CD4-positive, alpha-beta T cell treated with Interleukin-10 for 1 hour (primary cell): ENCODE measurements at regions not wholly inside any gene's neighbourhood (a gene's known extent, or its start where the extent isn't known, plus 50 kb on each side); places are given as distances from the start of the nearest gene placed in this dataset.

ENCODE experiments used
- DNase-seq: peaks from one replicate; pipeline ENCODE4 v3.0.0-alpha.2; 2020

DNA sequence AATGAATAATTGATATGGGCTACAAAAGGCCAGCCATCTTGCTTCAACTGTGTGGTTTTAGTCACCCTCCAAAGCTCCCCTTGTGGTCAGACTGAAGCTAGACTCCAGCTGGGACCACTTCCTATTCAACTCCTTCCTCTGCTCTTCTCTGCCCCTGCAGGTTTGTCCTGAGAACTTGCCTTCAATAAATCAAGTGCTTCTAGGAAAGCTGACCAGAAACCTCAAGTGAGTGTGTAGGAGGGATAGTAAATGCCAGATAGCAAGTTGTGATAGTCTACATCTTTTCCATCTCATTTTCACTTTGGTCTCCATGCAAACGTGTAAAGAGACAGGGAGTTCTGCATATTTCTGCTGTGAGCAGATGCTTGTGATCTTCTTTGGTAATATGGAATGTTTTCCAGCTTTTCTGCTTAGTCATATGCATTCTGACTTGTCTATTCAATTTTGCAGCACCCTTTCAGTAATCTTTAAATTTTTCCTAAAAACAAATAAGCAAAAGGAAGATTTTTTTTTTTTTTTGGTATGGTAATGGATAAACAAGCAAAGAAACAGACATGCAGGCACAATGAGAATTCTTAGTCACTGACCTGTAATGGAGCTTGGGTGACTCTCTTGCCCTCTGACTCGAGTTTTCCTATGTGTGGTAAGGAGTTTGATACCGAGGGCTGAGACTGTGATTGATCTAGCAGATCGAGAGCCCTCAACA lies 201.3 kb upstream of the BTBD3 start:
- no peak for DNase-seq

DNA sequence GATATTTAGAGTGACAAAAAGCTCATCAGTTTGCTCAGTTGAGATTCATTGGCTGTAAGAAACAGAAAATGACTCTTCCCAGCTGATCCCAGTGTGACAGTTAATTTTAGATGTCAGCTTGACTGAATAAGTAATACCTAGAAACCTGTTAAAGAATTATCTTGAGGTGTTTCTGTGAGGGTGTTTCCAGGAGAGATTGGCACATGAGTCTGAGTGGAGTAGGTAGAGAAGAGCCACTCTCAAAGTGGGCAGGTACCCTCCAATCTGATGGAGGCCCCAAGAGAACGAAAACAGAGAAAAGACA lies 200.8 kb upstream of the BTBD3 start:
- no peak for DNase-seq

DNA sequence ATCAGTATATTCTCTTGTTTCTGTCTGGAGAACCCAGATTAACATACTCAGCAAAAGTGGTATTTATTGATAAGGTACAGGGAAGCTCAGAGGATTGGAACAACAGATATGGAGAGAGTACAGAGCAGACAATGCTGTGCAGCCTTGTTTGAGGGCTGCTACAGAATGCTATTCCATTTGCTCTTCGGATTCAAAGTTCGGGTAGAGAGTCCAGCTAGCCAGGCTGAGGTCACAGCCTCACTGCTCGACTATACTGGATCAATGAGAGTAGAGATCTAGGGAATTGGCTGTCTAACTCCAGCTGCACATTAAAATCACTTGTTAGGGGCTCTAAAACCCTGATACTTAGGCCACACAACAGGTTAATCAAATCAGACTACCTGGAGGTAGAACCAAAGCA lies 200.1 kb upstream of the BTBD3 start:
- no peak for DNase-seq

DNA sequence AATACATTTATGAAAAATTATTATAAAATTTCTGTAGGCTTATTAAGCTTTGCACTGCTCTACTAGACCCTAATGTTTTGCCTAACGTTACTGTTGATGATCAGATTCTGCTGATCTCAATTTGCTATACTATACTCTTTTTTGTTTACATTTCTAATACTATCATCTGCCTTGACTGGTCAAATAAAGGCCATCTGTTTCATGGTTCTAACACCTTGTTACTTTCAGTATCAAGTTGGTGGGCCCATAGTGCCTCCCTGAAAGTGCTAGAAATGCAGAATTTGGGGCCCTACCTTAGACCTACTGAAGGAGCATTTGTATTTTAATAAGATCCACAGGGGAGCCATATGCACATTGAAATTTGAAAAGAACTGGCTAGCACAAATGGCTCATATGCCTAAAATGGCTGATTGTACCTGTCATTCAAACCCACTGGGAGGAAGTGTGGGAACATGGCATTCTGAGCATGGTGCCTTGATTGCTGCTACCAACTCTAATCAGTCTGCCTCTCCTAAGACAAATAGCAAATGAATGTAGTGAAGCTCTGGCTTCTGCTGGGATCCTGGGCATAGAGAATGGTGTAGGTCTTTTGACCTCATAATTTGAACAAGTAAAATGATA lies 199.1 kb upstream of the BTBD3 start:
- no peak for DNase-seq

DNA sequence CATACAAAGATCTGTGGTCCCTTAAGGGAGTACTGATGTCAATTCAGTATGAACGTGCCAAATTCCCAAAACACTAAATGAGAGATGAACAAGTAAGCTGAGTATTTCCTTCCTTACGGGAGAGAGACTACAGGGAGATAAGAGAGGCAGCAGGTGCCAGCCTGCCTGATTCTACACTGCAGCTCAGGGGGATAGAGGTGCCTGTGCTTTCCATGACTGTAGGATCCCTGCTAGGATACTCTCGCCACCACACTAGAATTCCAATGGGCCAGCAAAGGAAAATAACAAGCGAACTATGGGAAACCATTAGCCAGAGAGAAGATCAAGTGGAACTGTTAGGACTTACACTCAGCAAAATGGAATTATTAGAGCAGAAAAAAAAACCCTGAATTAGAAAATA lies 198.5 kb upstream of the BTBD3 start:
- DNase-seq, result no peak

DNA sequence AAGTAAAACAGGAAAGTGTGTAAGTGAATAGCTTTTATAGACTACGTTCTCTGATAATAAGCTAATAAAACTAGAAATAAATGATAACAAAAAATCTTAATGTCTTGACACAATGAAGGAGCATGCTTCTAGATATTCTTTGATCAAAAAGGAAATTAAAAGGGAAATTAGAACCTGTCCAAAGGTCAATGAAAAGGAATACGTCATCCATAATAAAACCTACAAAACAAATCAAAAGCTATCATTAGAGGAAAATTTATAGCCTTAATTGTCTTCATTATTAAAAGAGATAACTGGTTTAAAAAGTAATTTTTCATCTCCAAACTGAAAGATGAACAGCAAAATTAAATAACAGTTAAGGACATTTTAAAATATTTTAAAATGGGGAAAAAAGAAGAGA lies 196.3 kb upstream of the BTBD3 start:
- no peak for DNase-seq

DNA sequence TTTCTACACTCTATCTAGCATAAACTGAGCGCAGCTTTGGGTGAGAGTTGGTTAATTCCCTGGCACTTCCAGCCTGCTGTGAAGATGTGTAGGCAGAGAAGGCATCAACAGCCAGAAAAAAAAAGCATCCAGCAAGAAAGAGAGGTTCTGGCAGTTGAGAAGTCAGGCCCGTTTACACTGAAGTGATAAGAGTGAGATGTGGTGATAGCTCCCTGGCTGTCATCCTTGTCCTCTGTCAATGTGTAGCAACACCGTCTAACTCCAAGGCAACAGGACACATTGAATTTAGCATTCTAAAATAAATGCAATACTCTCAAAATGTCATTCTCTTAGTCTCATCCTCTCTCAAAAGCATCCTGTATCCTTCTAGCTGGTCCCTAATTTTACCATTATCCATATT lies 193.6 kb upstream of the BTBD3 start:
- DNase-seq, result no peak

DNA sequence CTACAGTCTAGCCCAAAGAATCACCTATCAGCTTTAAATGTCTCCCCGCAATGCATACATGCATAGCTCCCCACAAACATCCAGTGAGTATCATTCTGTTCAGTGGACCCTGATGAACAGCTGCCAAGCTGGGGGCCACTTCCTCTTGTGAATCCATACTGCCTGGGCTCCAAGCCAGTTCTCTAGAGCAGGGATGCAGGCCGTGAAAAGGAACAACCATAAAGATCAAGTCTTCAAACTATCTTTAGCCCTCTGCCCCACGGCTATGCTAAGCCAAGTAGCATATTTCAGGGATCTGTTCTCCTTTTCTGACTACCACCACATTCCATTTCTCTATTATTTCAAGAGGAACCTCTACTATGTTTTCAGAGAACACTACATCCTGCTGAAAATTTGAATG lies 191.7 kb upstream of the BTBD3 start:
- DNase-seq, result no peak

DNA sequence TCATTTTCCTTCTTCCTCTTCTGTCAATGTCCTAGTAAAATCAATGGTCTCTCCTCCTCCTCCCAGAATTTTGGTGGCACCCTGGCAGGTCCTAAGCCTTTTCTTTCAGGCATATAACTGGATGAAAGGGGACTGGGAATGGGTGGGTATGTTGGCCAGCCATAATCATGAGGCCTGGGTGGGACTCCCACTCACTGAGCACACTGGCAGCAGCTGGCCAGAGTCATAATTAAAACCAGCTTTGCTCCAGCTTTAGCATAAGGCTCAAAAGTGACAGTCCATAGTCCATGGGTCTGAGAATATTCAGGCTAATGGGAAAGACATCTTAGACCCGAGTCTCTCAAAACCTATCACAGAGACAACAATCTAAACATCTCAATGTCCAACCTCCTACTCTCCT lies 190.0 kb upstream of the BTBD3 start:
- no peak for DNase-seq

DNA sequence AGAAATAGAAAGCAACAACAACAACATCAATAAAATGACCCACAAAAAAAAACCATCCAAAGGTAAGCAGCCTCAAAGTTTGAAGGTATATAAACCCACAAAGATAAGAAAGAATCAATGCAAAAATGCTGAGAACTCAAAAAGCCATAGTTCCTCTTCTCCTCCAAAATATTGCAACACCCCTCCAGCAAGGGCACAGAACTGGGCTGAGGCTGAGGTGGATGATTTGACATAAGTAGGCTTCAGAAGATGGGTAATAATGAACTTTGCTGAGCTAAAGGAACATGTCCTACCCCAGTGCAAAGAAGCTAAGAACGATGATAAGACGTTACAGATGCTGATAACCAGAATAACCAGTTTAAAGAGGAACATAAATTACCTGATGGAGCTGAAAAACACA lies 188.8 kb upstream of the BTBD3 start:
- DNase-seq, result no peak

DNA sequence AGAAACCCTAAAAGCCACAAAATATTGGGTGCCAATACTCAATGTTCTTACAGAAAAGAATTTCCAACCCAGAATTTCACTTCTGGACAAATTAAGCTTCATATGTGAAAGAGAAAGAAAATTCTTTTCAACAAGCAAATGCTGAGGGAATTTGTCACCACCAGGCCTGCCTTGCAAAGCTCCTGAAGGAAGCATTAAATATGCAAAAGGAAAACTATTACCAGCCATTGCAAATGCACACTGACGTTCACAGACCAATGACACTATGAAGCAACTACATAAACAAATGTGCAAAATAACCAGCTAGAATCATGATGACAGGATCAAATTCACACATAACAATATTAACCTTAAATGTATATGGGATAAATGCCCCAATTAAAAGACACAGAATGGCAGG lies 187.9 kb upstream of the BTBD3 start:
- no peak for DNase-seq

DNA sequence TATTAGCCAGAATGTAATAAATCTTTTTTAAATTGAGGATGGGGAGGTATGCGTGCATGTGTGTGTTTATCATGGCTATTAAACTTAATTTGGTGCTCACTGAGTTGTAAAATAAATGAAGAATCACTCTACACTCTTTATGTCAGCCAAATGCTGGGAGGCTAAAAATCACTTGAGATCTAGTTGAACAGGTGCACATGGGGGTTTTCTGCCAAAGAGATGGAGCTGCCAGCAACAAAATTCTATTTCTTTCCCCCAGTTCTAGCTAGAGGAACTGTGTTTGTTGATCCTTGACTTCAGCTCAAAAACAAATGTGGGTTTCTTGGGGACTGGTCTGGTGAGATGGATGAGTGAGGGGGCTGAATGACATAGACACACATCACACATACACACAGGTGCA lies 183.3 kb upstream of the BTBD3 start:
- DNase-seq, result no peak

DNA sequence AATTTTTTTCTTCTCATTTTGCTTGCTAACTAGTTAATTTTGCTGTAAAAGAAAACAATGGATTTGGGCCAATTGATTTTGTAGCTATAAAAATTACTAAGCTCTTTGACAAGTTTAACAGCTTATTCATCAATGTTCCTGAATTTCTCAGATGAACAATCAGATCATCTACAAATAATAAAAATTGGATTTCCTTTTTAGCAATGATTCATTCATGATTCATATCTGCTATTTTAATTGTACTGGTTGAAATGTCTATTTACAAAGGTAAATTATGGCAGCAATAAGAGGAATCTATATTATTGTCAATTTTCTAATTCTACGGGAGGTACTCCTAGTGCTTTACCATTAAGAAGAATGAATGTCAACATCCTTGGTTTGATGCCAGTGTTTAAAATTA lies 178.8 kb upstream of the BTBD3 start:
- no peak for DNase-seq

DNA sequence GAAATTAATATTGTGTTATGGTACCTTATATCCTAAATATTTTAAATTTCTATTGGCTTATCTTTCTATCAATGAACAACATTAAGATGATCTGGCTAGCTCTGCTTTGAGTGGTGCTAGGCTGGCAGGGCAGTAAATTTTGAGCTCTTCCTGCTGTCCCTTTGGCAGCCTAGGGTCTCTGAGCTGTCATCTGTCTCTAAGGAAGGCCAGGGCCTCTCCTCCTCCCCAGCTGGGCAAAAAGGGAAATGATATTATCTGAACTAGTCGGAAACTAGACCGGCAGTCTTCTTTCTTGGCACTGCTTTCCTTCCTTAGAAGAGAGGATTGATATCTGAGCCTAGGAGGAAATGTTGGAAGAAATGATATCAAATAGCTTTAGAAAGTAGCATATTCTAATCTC lies 176.7 kb upstream of the BTBD3 start:
- no peak for DNase-seq

DNA sequence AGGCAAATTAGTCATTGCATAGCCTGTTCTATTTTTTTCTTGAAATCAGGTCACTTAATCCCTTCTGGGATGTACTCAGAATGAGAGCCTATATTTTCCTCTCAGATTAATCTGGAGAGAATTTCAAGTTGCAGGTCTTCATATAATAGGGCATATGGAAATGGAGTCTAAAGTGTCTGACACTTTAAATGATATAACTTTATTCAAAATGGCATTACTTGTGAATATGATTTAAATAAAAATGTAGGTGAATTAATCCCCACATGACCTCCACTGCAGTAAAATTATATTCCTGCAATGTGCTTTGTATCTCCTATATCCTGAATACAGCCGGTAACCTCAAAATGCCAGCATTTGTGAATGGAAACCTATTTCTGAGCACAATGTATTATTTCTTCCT lies 172.5 kb upstream of the BTBD3 start:
- no peak for DNase-seq

DNA sequence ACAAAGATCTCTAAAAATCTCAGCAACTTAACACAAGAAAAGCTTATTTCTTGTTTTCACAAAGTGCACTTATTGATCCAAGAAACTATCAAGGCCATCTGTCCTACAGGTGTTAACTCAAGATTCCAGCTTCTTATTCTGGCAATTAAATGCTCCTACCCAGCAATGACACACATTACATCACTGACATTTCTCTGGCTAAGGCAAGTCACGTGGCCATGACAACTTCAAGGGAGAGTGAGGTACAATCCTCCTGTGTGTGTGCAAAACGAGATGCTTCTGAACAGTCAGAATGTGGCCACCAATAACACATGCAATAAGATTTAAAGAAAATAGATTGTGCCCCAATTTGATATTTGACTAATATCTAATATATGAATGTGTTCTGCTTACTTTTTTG lies 169.3 kb upstream of the BTBD3 start:
- DNase-seq, result no peak

DNA sequence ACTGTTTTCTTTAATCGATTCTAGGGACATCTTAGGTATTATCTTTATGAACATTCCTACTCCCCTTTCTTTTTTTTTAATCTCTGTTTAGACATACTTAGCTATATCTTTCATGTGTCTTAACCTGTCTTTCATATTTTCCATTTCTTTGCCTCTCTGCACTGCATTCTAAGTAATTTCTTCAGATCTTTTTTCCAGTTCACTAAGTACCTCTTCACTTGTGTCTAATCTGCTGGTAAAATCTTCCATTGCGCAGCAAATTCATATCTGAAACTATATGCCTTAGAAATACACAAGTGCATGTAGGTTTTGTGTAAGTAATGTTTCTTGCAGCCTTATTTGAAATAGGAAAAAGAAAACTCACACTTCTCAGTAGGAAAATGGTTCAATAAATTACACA lies 165.4 kb upstream of the BTBD3 start:
- no peak for DNase-seq

DNA sequence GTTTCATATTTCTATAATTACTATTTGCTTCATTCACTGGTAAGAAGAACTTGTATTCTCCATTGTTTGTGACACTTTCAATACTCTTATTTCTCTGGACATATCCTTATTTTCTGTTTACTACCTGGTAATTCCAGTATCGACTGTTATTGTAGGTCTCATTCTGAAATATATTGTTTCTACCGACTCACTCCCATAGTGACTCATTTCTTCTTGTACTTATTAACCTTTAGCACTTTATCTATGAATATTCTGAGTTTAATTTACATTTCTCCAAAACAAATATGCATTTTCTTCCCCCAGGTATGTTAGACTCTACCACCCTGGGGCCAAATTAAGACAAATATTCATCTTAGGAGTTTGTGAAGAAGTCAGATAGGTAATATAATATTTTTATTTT lies 164.5 kb upstream of the BTBD3 start:
- DNase-seq, result no peak

DNA sequence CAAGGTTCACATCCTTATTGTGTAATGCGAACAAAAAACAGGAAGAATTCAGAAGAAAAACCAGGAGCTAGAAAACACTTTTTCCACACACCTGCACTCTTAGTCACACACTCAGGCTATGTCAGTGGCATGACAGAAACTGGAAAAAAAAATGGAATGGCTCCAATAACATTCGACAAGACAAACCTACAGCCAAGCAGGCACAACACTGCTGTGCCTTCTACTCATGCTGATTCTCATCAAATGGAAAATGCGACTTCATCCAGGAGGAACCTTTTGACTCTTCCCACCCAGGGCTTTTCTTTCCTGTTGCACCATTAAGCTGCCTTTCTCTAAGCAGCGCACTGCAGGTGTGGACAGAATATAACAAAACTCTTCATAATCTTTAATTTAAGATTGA lies 163.2 kb upstream of the BTBD3 start:
- no peak for DNase-seq

DNA sequence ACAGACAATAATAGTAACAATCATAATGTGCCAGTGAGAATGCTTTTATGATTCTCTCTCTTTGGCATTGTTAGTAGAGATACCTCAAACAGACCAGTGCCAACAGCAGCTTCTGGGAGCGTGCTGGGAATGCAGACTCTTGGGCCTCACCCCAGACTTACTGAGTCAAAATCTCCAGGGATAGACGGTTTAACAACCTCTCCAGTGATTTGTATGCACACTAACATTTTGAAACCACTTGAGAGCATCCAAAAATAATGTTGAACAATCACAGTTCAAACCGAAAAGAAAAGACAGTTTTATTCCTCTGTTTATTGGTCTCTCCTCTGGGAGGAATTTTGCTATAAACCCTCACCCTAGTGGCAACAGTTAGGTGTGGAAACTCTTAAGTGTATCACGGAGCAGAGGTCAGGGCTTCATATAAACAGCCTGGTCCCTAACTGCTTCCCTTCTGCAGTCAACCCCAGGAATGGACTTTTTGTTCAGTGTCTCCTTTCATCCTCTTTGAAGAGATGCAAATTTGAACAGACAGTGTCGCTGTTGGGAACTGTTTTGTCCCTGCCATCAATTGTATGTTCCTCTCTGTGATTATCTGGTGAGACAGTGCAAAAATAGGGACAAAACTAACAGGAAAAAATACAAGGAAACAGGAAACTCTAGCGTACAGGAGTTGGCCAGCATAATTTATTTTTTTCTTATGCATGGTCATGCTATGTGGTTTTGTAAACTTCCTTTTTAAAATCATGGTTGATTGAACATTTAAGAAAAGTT lies 162.4 kb upstream of the BTBD3 start:
- no peak for DNase-seq

DNA sequence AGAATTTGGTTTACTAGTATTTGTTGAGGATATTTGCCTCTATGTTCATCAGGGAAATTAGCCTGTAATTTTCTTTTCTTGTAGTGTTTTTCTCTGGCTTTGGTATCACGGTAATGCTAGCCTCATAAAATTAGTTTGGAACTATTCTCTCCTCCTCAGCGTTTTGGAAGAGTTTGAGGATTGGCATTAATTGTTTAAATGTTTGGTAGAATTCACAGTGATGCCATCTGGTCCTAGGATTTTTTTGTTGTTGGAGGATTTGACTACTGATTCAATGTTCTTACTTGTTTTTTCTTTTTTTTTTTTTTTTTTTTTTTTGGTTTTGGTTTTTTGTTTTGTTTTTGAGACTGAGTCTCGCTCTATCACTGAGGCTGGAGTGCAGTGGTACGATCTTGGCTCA lies 156.2 kb upstream of the BTBD3 start:
- DNase-seq, result no peak

DNA sequence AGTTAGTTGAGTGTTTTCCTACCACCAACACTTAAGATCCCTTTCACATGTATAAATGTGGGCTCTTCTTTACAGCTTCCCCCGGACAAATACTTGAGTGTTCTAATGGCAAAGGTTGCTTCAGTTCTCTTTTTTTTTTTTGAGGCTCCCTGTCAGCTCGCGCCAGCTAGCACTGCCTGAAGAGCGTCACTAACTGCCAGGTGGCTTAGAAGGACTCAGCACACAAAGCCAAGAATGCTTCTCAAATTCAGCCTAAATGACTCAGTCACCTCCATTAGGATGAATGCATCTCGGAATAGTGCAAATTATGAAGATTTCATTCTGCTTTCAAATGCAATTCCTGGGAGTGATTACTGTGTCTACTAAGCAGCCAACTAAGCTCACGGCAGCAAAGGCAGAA lies 150.7 kb upstream of the BTBD3 start:
- DNase-seq, result no peak

DNA sequence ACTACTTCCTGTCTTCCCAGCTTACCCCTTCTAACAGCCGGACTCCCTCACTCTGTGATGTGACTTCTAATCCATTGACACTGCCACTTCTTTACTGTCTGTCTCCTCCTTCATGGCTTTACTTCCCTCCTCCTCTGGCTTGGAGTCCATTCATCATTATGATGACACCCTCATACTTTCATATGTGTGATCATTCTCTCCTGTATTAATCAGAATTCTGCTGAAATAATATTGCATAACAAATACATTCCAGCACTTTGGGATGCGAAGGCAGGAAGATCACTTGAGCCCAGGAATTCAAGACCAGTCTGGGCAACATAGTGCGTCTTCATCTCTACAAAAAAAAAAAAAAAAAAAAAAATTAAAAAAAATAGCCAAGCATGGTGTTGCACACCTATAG lies 147.9 kb upstream of the BTBD3 start:
- DNase-seq, result no peak

DNA sequence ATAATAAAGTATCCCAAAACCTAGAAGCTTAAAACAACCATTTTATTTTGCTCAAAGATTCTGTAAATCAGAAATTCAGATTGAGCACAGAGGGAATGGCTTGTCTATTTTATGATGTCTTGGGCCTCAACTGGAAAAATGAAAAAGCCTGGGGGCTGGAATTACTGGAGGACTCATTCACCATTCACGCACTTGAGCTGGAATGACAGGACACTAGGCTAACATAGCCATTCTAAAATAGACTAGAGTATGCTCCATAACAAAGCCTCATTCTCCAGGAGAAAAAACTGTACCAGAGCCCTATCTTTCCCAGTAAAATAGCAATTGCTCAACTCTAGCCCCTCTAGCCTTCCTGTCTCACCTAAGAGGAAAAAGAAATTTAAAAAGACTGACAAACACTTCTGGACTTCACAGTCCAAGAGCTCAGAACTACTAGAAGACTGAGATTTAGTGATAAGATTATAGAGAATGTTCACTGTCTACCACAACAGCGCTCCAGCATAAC lies 145.4 kb upstream of the BTBD3 start:
- no peak for DNase-seq

DNA sequence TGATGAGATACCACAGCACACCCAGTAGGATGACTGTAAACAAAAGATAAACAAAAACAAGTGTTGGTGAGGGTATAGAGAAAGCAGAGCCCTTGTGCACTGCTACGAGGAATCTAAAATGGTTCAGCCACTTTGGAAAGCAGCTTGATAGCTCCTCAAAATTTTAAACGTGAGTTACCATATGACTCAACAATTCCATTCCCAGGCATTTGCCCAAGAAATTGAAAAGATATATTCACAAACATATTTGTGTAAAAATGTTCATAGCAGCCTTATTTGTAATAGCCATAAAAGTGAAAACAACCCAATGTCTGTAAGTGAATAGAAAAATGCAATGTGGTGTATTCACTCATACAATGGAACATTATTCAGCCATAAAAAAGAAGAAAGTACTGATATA lies 141.0 kb upstream of the BTBD3 start:
- DNase-seq, result no peak
